ENCODE measurements at regions not wholly inside any gene's neighbourhood (a gene's known extent, or its start where the extent isn't known, plus 50 kb on each side); places are given as distances from the start of the nearest gene placed in this dataset.

DNA sequence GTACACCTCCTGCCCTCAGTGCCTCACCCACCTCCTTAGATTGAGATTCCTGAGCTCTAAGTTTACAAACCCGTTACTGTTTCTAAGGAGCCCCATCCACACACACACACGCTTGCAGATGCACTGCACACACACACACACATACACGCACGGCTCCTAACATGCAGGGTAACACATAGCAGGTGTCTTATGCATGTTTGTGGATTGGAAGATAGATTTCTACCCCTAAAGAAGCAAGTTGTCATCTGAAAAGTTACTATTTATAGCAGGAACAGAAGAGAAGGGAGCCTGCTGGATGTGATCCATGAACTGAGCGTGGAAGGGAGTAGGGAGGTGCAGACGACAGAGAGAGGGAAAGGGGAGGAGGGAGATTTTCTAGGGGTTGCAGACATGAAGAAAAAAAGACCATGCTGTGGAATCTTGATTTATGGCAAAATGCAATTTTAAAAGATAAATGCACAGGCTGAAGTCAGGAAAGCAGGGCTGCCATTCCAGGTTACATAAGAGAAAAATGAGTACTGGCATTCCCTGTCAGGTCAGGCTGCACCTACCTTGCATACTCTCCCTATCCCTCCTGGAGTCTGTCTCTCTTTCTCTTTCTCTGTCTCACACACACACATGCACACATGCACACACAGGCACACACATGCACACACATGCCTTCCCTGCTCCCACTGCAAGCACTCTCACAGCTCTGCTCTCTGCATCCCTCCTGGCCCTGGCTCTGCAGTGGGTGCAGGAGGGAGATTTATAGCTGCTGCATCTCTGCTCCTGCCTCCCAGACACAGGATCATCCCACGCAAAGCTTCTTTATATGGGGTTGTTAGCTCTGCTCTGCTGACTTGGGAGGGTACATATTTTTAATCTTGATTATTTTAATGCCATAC is 192.6 kb upstream of the MYT1L start:
- Mint-ChIP-seq H3K27ac (no peak overlapping the region), H3K9me3 (peaks cover 9% of the 10 kb centered on the region), H3K27me3 (no peaks in the 10 kb centered on the region), H3K36me3 (no peaks in the 10 kb centered on the region), H3K4me3 (no peak overlapping the region), H3K4me1 (no peaks in the 10 kb centered on the region)
- ATAC-seq = no peak

DNA sequence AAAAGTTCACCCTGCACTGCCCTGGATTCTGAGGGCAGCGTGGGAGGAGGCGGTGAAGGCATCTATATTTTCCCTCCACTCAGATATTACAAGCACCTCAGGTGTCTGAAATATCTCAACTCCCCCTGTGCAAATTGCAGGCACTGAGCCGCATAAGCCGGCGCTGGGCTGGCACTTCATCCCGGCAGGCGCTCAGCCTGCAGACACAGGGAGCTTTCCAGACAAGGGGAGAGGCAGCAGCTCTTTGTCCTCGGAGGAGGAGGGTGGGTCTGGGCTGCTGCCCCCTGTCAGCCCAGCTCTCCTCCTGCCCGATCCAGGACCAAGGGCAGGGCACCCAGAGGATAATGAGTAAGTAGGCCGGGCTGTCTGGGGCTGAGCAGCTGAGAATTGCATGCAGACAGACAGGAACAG is 189.3 kb upstream of the MYT1L start:
- no peaks in the 10 kb centered on the region for H3K36me3 Mint-ChIP-seq
- H3K9me3 Mint-ChIP-seq = peaks cover 9% of the 10 kb centered on the region
- H3K27me3 Mint-ChIP-seq = no peaks in the 10 kb centered on the region
- H3K4me1 Mint-ChIP-seq = no peaks in the 10 kb centered on the region
- no peak overlapping the region for H3K27ac Mint-ChIP-seq
- no peak for ATAC-seq
- no peak overlapping the region for H3K4me3 Mint-ChIP-seq

DNA sequence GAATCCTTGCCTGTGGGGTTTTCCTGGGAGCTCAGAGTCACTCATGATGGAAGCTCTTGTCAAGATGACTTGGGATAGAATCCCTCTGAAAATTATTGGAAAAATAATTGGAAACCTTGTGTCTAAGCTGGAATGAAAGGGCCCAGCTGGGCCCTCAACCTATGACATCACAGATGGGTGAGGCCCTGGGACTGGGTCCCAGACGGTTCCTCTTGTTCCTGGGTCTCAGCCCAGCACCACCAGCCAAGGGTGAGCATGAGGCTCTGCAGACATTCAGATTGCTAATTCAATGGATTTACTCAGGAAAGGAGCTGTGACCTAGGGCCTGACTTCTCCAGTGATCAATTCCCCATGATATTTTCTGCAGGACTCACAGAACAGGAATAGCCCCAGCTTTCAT is 188.3 kb upstream of the MYT1L start:
- no peak overlapping the region for H3K4me3 Mint-ChIP-seq
- H3K9me3 Mint-ChIP-seq = peaks cover 9% of the 10 kb centered on the region
- H3K36me3 Mint-ChIP-seq = no peaks in the 10 kb centered on the region
- no peak overlapping the region for H3K27ac Mint-ChIP-seq
- ATAC-seq = no peak
- no peaks in the 10 kb centered on the region for H3K27me3 Mint-ChIP-seq
- H3K4me1 Mint-ChIP-seq = no peaks in the 10 kb centered on the region

DNA sequence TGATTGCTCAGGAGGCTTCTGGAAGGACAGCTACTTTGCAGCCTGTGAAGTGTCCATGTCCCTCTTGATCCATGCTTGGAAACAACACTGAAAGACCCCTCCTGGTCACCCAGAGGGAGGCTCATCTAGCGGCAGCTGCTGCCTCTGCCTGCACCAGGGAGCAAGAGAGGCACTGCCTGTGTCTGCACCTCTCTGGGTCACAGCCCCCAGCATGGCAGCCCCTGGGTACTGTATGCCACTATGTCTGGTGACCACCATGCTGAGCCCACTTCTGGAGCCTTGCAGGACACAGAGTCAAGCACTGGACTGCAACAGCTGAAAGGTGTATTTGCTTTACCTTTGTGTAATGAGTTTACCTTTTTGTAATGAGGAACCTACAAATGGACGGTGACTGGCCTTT is 186.3 kb upstream of the MYT1L start:
- Mint-ChIP-seq H3K27ac (no peak overlapping the region), H3K9me3 (peaks cover 9% of the 10 kb centered on the region), H3K4me1 (no peaks in the 10 kb centered on the region), H3K27me3 (no peaks in the 10 kb centered on the region), H3K36me3 (no peaks in the 10 kb centered on the region), H3K4me3 (no peak overlapping the region)
- ATAC-seq = no peak

DNA sequence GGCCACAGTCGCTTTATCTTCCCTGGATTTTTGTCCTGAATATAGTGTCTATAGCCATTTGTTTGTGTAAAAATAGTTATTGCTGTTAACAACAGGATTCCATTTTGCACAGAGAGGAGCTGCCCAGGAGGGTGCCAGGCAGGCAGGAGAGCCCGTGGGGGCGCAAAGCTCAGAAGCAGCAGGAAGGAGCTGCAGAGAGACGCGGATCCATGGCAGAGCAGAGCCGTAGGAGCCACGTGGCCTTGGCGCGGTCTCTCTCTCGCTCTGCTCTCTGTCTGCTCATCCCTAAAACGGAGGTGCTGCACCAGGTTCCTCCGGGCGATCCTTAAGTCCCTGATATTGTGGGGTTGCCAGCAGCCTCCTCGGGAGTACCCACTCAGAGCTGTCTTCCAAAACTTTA is 185.3 kb upstream of the MYT1L start:
- H3K4me1 Mint-ChIP-seq = no peaks in the 10 kb centered on the region
- no peak overlapping the region for H3K4me3 Mint-ChIP-seq
- peaks cover under 1% of the 10 kb centered on the region for H3K9me3 Mint-ChIP-seq
- no peaks in the 10 kb centered on the region for H3K36me3 Mint-ChIP-seq
- H3K27me3 Mint-ChIP-seq = no peaks in the 10 kb centered on the region
- no peak overlapping the region for H3K27ac Mint-ChIP-seq
- no peak for ATAC-seq

DNA sequence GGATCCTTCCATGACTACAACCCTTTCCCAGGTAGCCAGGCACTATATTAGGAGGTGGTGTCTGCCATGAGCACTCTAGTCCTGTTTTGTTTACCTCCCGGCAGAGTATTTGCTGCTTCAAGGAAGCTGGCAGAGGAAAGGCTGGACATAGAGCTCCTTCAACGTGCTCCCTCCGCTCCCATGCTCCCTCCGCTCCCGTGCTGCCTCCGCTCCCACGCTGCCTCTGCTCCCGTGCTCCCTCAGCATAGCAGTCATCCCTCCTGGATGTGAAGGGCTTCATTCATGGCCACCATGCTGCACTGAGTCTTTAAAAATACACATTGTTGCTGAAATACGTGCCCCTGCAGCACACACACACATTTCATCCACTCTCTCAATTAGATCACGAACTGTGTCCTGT is 181.9 kb upstream of the MYT1L start:
- peaks cover 4% of the 10 kb centered on the region for H3K9me3 Mint-ChIP-seq
- ATAC-seq = no peak
- no peaks in the 10 kb centered on the region for H3K36me3 Mint-ChIP-seq
- H3K4me1 Mint-ChIP-seq = no peaks in the 10 kb centered on the region
- no peaks in the 10 kb centered on the region for H3K27me3 Mint-ChIP-seq
- H3K4me3 Mint-ChIP-seq = no peak overlapping the region
- no peak overlapping the region for H3K27ac Mint-ChIP-seq

DNA sequence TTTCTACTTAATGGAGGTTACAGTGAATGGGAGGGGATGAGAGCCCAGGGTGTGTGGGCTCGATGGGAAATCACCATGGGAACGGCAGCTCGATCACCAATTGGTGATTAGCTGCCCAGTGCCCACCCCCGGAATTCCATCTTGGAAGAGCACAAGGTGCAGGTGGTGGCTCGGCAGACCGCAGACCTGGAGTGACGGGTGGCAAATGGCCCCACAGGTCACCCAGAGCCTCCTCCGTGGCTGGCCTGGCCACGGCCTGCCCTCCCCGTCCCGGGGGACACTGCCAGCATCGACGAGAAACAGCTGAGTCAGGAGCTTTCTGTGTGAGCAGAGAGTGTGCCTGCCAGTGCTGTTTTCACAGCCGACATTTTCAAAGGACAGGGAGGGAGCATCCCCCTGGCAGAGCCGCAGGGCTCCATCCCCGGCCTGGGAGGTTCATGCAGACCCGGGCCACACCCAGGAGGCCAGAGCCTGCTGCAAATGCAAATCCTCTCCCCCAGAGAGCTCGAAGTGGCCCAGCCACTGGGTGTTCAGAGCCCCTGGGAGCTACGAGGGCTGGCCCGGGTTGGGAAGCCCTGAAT is 176.4 kb upstream of the MYT1L start:
- no peaks in the 10 kb centered on the region for H3K27me3 Mint-ChIP-seq
- H3K4me3 Mint-ChIP-seq = no peak overlapping the region
- peaks cover 4% of the 10 kb centered on the region for H3K9me3 Mint-ChIP-seq
- no peak for ATAC-seq
- no peaks in the 10 kb centered on the region for H3K36me3 Mint-ChIP-seq
- H3K4me1 Mint-ChIP-seq = no peaks in the 10 kb centered on the region
- no peak overlapping the region for H3K27ac Mint-ChIP-seq

DNA sequence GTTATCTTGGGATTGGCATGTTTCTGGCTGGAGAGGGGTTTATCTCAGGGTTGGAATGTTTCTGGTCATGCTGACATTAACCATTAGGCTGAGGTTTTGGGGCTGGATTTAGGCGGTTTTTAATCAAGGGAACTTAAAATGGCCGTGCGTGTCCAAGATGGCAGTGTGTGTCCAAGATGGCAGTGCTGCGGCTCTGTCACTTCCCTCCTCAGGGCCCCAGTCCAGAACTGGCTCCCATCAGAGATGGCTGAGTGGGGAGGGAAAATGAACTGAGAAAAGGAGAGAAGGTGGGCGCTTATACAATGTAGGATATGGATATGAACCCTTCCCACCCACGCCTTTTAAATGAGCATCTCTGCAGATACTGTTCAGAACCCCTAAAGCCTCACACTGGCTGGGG is 175.5 kb upstream of the MYT1L start:
- no peak overlapping the region for H3K27ac Mint-ChIP-seq
- no peak overlapping the region for H3K4me3 Mint-ChIP-seq
- H3K36me3 Mint-ChIP-seq = no peaks in the 10 kb centered on the region
- no peak for ATAC-seq
- no peaks in the 10 kb centered on the region for H3K27me3 Mint-ChIP-seq
- H3K9me3 Mint-ChIP-seq = peaks cover 4% of the 10 kb centered on the region
- no peaks in the 10 kb centered on the region for H3K4me1 Mint-ChIP-seq

DNA sequence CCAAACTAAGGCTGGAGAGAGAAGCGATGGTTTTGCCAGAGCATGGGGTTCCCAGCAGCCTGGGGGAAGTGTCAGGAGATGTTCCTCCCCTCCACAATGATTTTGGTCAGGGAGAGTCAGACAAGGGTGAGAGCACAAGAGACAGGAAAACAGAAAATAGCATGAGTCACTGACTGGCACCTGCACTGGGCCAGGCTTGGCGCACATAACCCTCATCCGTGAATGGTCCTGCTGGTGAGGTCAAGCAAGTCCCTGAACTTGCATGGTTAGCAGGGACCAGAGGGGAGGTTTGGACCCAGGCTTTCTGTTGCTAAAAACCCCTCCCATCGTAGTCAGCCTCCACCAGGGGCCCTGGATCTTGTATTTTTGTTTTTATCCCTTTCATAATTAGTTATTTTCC is 174.5 kb upstream of the MYT1L start:
- peaks cover 4% of the 10 kb centered on the region for H3K9me3 Mint-ChIP-seq
- no peaks in the 10 kb centered on the region for H3K36me3 Mint-ChIP-seq
- ATAC-seq = no peak
- H3K27me3 Mint-ChIP-seq = no peaks in the 10 kb centered on the region
- H3K27ac Mint-ChIP-seq = no peak overlapping the region
- no peak overlapping the region for H3K4me3 Mint-ChIP-seq
- H3K4me1 Mint-ChIP-seq = no peaks in the 10 kb centered on the region

DNA sequence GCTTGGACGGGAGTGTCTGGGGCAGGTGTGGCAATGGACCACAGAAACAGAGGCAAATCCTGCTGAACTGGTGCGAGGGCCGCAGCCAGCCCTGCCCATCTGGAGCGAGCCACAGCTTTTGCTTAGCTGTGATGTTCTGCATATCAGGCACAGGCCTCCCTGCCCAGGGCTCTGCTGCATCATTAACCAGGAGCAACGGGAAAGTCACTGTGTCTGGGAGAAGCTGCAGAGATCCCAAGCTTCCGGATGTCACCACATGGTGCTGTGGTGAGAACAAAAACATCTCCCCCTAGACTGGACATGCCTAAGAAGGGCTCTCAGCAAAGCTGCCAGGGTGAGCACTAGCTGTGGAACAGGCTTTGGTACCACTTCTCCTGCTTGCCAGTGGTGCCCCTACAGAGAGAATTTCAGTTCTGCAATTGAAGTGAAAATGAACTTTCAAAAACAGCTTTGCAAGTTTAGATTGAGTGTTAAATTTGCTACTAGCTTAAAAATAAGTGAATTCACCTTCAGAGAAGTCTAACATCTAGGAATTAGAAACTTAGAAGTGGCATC is 172.9 kb upstream of the MYT1L start:
- no peaks in the 10 kb centered on the region for H3K27me3 Mint-ChIP-seq
- no peak overlapping the region for H3K4me3 Mint-ChIP-seq
- peaks cover 3% of the 10 kb centered on the region for H3K9me3 Mint-ChIP-seq
- no peaks in the 10 kb centered on the region for H3K36me3 Mint-ChIP-seq
- no peaks in the 10 kb centered on the region for H3K4me1 Mint-ChIP-seq
- peak; percentile 42 for ATAC-seq
- no peak overlapping the region for H3K27ac Mint-ChIP-seq

DNA sequence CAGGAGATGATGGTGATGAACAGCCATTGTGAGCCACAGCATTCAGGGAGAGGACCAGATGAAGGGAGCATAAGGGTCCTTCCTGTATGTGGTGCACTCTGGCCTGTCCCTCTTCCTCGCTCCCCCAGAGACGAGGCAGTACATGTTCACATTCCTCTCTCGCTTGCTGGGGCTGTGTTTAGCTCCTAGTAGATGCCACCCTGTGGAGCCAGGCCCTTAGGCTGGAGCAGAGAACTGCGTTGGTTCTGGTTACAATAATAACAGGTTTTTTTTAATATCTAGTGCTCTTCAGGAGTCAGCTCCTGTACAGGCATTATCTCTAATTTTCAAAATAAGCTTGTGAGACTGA is 171.1 kb upstream of the MYT1L start:
- H3K4me1 Mint-ChIP-seq = no peaks in the 10 kb centered on the region

DNA sequence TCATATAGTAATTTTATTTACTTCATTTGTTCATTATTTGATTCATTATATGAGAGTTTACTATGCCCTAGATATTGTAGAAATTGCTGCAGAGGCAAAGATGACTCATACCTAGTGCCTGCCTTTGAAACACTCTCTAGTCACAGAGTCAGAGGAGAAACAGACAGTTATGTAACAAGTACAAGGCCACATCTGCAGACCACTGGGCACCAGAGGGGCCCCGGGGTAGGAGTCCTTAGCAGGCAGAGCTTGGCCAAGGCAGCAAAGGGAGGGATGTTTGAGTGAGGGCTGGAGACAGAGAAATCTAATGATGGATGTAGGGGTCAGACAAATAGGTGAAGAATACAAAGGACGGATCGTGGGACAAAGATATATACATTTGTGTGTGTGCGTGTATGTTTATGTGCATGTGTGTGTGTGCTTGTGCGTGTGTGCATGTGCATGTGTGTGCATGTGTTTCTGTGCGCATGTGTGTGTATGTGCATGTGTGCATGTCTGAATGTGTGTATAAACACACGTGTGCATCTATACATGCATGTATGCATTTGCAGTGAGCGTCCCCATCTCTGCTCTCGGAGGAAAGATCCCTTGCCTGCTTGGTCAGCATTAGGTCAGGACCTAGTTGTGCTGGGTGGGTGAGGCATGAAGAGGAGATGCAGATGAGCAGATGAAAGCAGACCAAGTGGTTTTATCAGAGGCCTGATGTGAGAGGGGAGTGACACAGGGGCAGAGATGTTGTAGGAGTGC is 170.6 kb upstream of the MYT1L start:
- Mint-ChIP-seq H3K4me1 (no peaks in the 10 kb centered on the region), H3K36me3 (no peaks in the 10 kb centered on the region), H3K4me3 (no peak overlapping the region), H3K27ac (no peak overlapping the region), H3K27me3 (no peaks in the 10 kb centered on the region), H3K9me3 (peaks cover 6% of the 10 kb centered on the region)
- no peak for ATAC-seq

More for the DNA sequence above, 171.1 kb upstream of the MYT1L start:
- Mint-ChIP-seq H3K27me3 (no peaks in the 10 kb centered on the region), H3K9me3 (peaks cover 6% of the 10 kb centered on the region), H3K4me3 (no peak overlapping the region), H3K36me3 (no peaks in the 10 kb centered on the region), H3K27ac (no peak overlapping the region)
- ATAC-seq = no peak

DNA sequence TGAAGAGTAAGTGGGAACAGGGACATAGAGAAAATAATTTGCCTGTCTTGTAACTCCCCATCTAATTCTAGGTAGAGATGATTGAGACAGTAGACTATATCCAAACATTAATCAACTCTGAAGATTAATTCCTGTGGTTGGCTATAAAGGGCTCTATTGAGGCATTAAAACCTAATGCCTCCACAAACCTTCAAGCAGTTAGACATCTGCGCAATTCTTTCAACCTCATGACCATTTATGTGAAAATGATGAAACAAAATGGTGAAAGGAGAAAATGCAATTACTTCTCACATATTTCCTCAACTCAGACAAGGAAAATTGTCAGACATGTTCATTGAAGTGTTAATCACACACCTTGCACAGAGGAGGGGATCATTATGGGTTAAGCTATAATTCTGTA is 164.5 kb upstream of the MYT1L start:
- Mint-ChIP-seq H3K36me3 (no peaks in the 10 kb centered on the region), H3K4me3 (no peak overlapping the region), H3K27me3 (peaks cover 9% of the 10 kb centered on the region), H3K4me1 (no peaks in the 10 kb centered on the region), H3K27ac (no peak overlapping the region), H3K9me3 (peaks cover 13% of the 10 kb centered on the region)
- no peak for ATAC-seq

DNA sequence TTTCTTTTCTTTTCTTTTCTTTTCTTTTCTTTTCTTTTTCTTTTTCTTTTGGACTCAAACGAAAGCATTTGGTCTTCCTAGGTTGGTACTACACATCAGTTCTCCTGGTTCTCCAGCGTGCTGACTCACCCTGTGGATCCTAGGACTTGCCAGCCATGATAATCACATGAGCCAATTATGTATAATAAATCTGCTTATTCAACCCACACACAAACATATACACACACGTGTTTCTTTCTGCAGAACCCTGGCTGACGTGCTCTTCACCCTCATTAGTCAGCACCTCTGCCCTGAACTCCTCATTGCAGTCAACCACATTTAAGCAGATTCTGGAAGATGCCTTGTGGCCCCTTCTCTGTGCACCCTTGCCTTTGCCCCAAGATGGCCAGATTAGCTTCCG is 162.4 kb upstream of the MYT1L start:
- Mint-ChIP-seq H3K36me3 (no peaks in the 10 kb centered on the region), H3K27ac (no peak overlapping the region), H3K4me3 (no peak overlapping the region), H3K9me3 (peaks cover 9% of the 10 kb centered on the region), H3K4me1 (no peaks in the 10 kb centered on the region), H3K27me3 (peaks cover 9% of the 10 kb centered on the region)
- no peak for ATAC-seq

DNA sequence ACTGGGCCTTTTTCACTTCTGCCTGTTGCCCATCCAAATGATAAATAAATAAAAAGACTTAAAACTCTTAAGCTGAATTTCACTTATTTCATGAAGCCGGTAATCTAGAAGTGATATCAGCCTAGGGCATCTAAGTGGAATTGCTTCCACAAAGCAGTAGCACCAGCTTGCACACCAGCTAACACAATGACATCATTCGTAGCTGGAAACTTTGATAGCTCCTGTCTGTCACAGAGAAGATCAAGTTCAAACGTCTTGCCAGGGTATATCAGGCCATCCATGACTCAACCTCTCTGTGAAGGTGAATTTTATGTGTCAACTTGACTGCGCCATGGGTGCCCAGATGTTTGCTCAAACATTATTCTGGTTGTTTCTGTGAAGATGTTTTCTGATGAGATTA is 161.7 kb upstream of the MYT1L start:
- H3K4me1 Mint-ChIP-seq = no peaks in the 10 kb centered on the region
- no peaks in the 10 kb centered on the region for H3K36me3 Mint-ChIP-seq
- H3K27me3 Mint-ChIP-seq = peaks cover 9% of the 10 kb centered on the region
- no peak overlapping the region for H3K4me3 Mint-ChIP-seq
- H3K9me3 Mint-ChIP-seq = peaks cover 9% of the 10 kb centered on the region
- no peak for ATAC-seq
- H3K27ac Mint-ChIP-seq = no peak overlapping the region

All from stimulated activated memory B cell treated with anti-CD40 and anti-IgM and Interleukin-4, amounts not matched to agents 10 μg/mL and 1 μg/mL and 100 μg/mL, for 72 hours (primary cell).